H9 (cell line): ENCODE measurements at regions not wholly inside any gene's neighbourhood (a gene's known extent, or its start where the extent isn't known, plus 50 kb on each side); places are given as distances from the start of the nearest gene placed in this dataset.

Experiments
- DNase-seq: peaks from one replicate; pipeline ENCODE4 v3.0.0-alpha.2; 2017
- H2AFZ ChIP-seq: one replicate; pipeline ENCODE4 v1.6.1; 2013; ENCODE audit warnings: mild to moderate bottlenecking, low read length, control low read depth, moderate library complexity
- H2AK5ac ChIP-seq: 2 replicates; pipeline ENCODE4 v1.6.1; 2013; ENCODE audit warnings: low read length, control low read depth, mixed read lengths; ENCODE audit not compliant: insufficient read length
- H2BK120ac ChIP-seq: one replicate; pipeline ENCODE4 v1.6.1; 2013; ENCODE audit warnings: low read depth, mild to moderate bottlenecking, low read length, control low read depth, inconsistent platforms; ENCODE audit not compliant: poor library complexity, severe bottlenecking
- H2BK12ac ChIP-seq: 2 replicates; pipeline ENCODE4 v1.6.1; 2013; ENCODE audit warnings: low read length, control low read depth, mixed read lengths, low read depth; ENCODE audit not compliant: insufficient read length
- H2BK15ac ChIP-seq: 2 replicates; pipeline ENCODE4 v1.6.1; 2013; ENCODE audit warnings: low read depth, low read length, control low read depth
- H2BK20ac ChIP-seq: one replicate; pipeline ENCODE4 v1.6.1; 2013; ENCODE audit warnings: low read depth, mild to moderate bottlenecking, low read length, control low read depth, inconsistent platforms; ENCODE audit not compliant: poor library complexity, severe bottlenecking
- H2BK5ac ChIP-seq: 2 replicates; pipeline ENCODE4 v1.6.1; 2013; ENCODE audit warnings: low read length, control low read depth, mixed read lengths; ENCODE audit not compliant: insufficient read length
- H3K14ac ChIP-seq: 2 replicates; pipeline ENCODE4 v1.6.1; 2013; ENCODE audit warnings: low read length, control low read depth; ENCODE audit not compliant: insufficient read depth
- H3K18ac ChIP-seq: 2 replicates; pipeline ENCODE4 v1.6.1; 2013; ENCODE audit warnings: low read depth, mild to moderate bottlenecking, mixed read lengths, low read length, control low read depth; ENCODE audit not compliant: insufficient read length
- H3K23ac ChIP-seq: 2 replicates; pipeline ENCODE4 v1.6.1; 2013; ENCODE audit warnings: low read length, control low read depth, mixed read lengths, low read depth; ENCODE audit not compliant: insufficient read length
- H3K23me2 ChIP-seq: 2 replicates; pipeline ENCODE4 v1.6.1; 2013; ENCODE audit warnings: low read depth, mild to moderate bottlenecking, mixed read lengths, low read length, control low read depth; ENCODE audit not compliant: insufficient read length, poor library complexity, severe bottlenecking
- H3K27ac ChIP-seq: 2 replicates; pipeline ENCODE4 v1.5.1; 2013; ENCODE audit warnings: low read length, control low read depth, mixed read lengths, low read depth; ENCODE audit not compliant: insufficient read length
- H3K27me3 ChIP-seq: 2 replicates; pipeline ENCODE4 v1.6.1; 2013; ENCODE audit warnings: low read length, control low read depth, inconsistent platforms; ENCODE audit not compliant: insufficient read depth
- H3K4ac ChIP-seq: 2 replicates; pipeline ENCODE4 v1.6.1; 2013; ENCODE audit warnings: low read depth, mild to moderate bottlenecking, control low read depth, inconsistent platforms, low read length, moderate library complexity
- H3K4me1 ChIP-seq: 2 replicates; pipeline ENCODE4 v1.6.1; 2013; ENCODE audit warnings: low read length, control low read depth, inconsistent platforms; ENCODE audit not compliant: insufficient read depth
- H3K4me2 ChIP-seq: 2 replicates; pipeline ENCODE4 v1.6.1; 2013; ENCODE audit warnings: low read length, control low read depth, mixed read lengths; ENCODE audit not compliant: insufficient read length, insufficient read depth
- H3K56ac ChIP-seq: 2 replicates; pipeline ENCODE4 v1.6.1; 2013; ENCODE audit warnings: low read depth, mild to moderate bottlenecking, mixed read lengths, low read length, control low read depth; ENCODE audit not compliant: insufficient read length
- H3K79me1 ChIP-seq: 2 replicates; pipeline ENCODE4 v1.6.1; 2013; ENCODE audit warnings: low read depth, mild to moderate bottlenecking, moderate library complexity, low read length, control low read depth, inconsistent platforms; ENCODE audit not compliant: insufficient read depth, poor library complexity, severe bottlenecking
- H3K79me2 ChIP-seq: 2 replicates; pipeline ENCODE4 v1.6.1; 2013; ENCODE audit warnings: low read length, control low read depth, inconsistent platforms; ENCODE audit not compliant: insufficient read depth
- H3K9ac ChIP-seq: 2 replicates; pipeline ENCODE4 v1.6.1; 2013; ENCODE audit warnings: low read length, control low read depth, mixed read lengths; ENCODE audit not compliant: insufficient read length; ENCODE audit errors: extremely low read depth
- H3K9me3 ChIP-seq: one replicate; pipeline ENCODE4 v1.6.1; 2013; ENCODE audit warnings: low read depth, low read length, inconsistent platforms; ENCODE audit not compliant: control insufficient read depth
- H3T11ph ChIP-seq: one replicate; pipeline ENCODE4 v1.6.1; 2013; ENCODE audit warnings: mild to moderate bottlenecking, low read length, control low read depth, inconsistent platforms
- H4K20me1 ChIP-seq: one replicate; pipeline ENCODE4 v1.6.1; 2013; ENCODE audit not compliant: control insufficient read depth, insufficient read length, insufficient read depth
- H4K5ac ChIP-seq: 2 replicates; pipeline ENCODE4 v1.6.1; 2013; ENCODE audit warnings: low read depth, mild to moderate bottlenecking, mixed read lengths, low read length, control low read depth; ENCODE audit not compliant: insufficient read length
- H4K8ac ChIP-seq: replicated peaks from 2 replicates; pipeline ENCODE4 v1.6.1; 2013; ENCODE audit warnings: low read length, control low read depth, mixed read lengths, low read depth; ENCODE audit not compliant: insufficient read length
- H4K91ac ChIP-seq: 2 replicates; pipeline ENCODE4 v1.6.1; 2013; ENCODE audit warnings: low read depth, mild to moderate bottlenecking, moderate library complexity, mixed read lengths, low read length, control low read depth; ENCODE audit not compliant: insufficient read length
- H3K27ac Mint-ChIP-seq, 3 experiments: 2 replicates in 2 of 3; 3 replicates in 1 of 3; pipeline ENCODE4 v1.8.0; 2020 to 2021; ENCODE audit warnings: mixed read lengths in 3 of 3, mild to moderate bottlenecking in 1 of 3, moderate library complexity in 1 of 3
- H3K27me3 Mint-ChIP-seq: 2 replicates; pipeline ENCODE4 v1.8.0; 2021; ENCODE audit warnings: low read depth, mild to moderate bottlenecking, moderate library complexity, mixed read lengths
- H3K36me3 Mint-ChIP-seq, 3 experiments: 2 replicates in 2 of 3; 3 replicates in 1 of 3; pipeline ENCODE4 v1.8.0; 2020 to 2021; ENCODE audit warnings: low read depth in 3 of 3, mixed read lengths in 3 of 3; ENCODE audit not compliant: insufficient read depth in 1 of 3
- H3K4me1 Mint-ChIP-seq, 2 experiments: 2 replicates each; pipeline ENCODE4 v1.8.0; 2020; ENCODE audit warnings: mixed read lengths in 2 of 2
- H3K4me3 Mint-ChIP-seq, 2 experiments: 2 replicates in 1 of 2; 3 replicates in 1 of 2; pipeline ENCODE4 v1.8.0; 2020 to 2021; ENCODE audit warnings: mild to moderate bottlenecking in 2 of 2, mixed read lengths in 2 of 2, moderate library complexity in 1 of 2
- H3K9me3 Mint-ChIP-seq, 2 experiments: 2 replicates in 1 of 2; 3 replicates in 1 of 2; pipeline ENCODE4 v1.8.0; 2020; ENCODE audit warnings: mild to moderate bottlenecking in 2 of 2, mixed read lengths in 2 of 2, moderate library complexity in 1 of 2
- CTCF ChIP-seq: fragments of 200-600 bp; sonication (generic); conservative IDR thresholded peaks from 3 replicates; pipeline ENCODE4 v1.8.0; 2021; ENCODE audit warnings: antibody characterized with exemption, mild to moderate bottlenecking
- WGBS: extraction: QIAGEN DNeasy Blood & Tissue Kit; methylation state at CpG from one replicate; pipeline ENCODE4 v1.1.7; 2013; ENCODE audit warnings: missing lambda C conversion rate, low lambda C conversion rate, mixed read lengths; ENCODE audit not compliant: insufficient read length; ENCODE audit errors: extremely low coverage; 5-methylcytosine and 5-hydroxymethylcytosine counted together

GRCh38 chr13:110807546-110807945 lies 94.0 kb downstream of the ING1 start:
- H3K9me3 Mint-ChIP-seq, result no peaks in the 10 kb centered on the region
- H3K14ac ChIP-seq, result no peak overlapping the region
- no peak overlapping the region for H2BK120ac ChIP-seq
- H4K91ac ChIP-seq, result no peak overlapping the region
- H3K56ac ChIP-seq, result no peak overlapping the region
- H3K23me2 ChIP-seq, result no peaks in the 10 kb centered on the region
- no peak overlapping the region for H3K4me3 Mint-ChIP-seq
- no peak overlapping the region for H2BK15ac ChIP-seq
- no peak for TF ChIP-seq CTCF
- H3K4me1 Mint-ChIP-seq, result peaks cover 35 to 41% of the 10 kb centered on the region in 2 experiments
- no peak overlapping the region for H3K9ac ChIP-seq
- H3K36me3 Mint-ChIP-seq, result no peaks in the 10 kb centered on the region; a peak in 1 of 7 replicates
- no peak for DNase-seq
- H3K23ac ChIP-seq, result no peak overlapping the region
- H4K20me1 ChIP-seq, result no peaks in the 10 kb centered on the region
- H3K27me3 ChIP-seq, result no peaks in the 10 kb centered on the region
- no peak overlapping the region for H3K27ac ChIP-seq
- H2BK12ac ChIP-seq, result no peak overlapping the region
- H4K5ac ChIP-seq, result no peak overlapping the region
- H3K4me2 ChIP-seq, result no peak overlapping the region
- no peak overlapping the region for H4K8ac ChIP-seq
- no peaks in the 10 kb centered on the region for H3K9me3 ChIP-seq
- H3K79me1 ChIP-seq, result no peaks in the 10 kb centered on the region
- H3K4ac ChIP-seq, result no peak overlapping the region
- no peak overlapping the region for H3K27ac Mint-ChIP-seq
- no peak overlapping the region for H2AFZ ChIP-seq
- peaks cover 11% of the 10 kb centered on the region for H3K4me1 ChIP-seq
- H2BK5ac ChIP-seq, result no peak overlapping the region
- no peak overlapping the region for H3T11ph ChIP-seq
- WGBS, result no CpG with 5 or more reads among the region's 1 CpG
- no peak overlapping the region for H3K18ac ChIP-seq
- H3K79me2 ChIP-seq, result no peaks in the 10 kb centered on the region
- H2BK20ac ChIP-seq, result no peak overlapping the region
- no peak overlapping the region for H2AK5ac ChIP-seq
- peaks cover 21% of the 10 kb centered on the region for H3K27me3 Mint-ChIP-seq
